ENCODE measurements at regions not wholly inside any gene's neighbourhood (a gene's known extent, or its start where the extent isn't known, plus 50 kb on each side); places are given as distances from the start of the nearest gene placed in this dataset.

- TF ChIP-seq CTCF (optimal IDR thresholded peaks at IDR 0.05 in 1 of 3, IDR thresholded peaks at IDR 0.05 in 1 of 3, conservative IDR thresholded peaks at IDR 0.05 in 1 of 3; ENCODE audit: extremely low read depth in 1 of 3, insufficient read depth in 2 of 3, low read length in 3 of 3) (no peak), EZH2 (IDR thresholded peaks at IDR 0.05; ENCODE audit: low read length) (no peak)
These were observed 169.6 kb upstream of the RASSF8 start for GRCh38 chr12:25788707-25789442.
